Transverse colon (tissue), 4 donors: ENCODE measurements at regions not wholly inside any gene's neighbourhood (a gene's known extent, or its start where the extent isn't known, plus 50 kb on each side); places are given as distances from the start of the nearest gene placed in this dataset.

Source experiments
- DNase-seq: peaks from one replicate; pipeline ENCODE4 v3.0.0-alpha.2; 2019
- H3K27ac ChIP-seq, 4 donors: fragments of 200-600 bp; sonication (generic); 2 replicates each; pipeline ENCODE4 v1.5.1; 2016 to 2018; ENCODE audit warnings: inconsistent platforms in 4 of 4
- H3K27me3 ChIP-seq: fragments of 200-600 bp; sonication (generic); 2 replicates; pipeline ENCODE4 v1.5.1; 2017; ENCODE audit warnings: inconsistent platforms
- H3K36me3 ChIP-seq, 4 donors: fragments of 200-600 bp; sonication (generic); 2 replicates each; pipeline ENCODE4 v1.5.1; 2017 to 2019; ENCODE audit warnings: inconsistent platforms in 4 of 4
- H3K4me1 ChIP-seq, 4 donors: fragments of 200-600 bp; sonication (generic); 2 replicates each; pipeline ENCODE4 v1.5.1; 2017 to 2020; ENCODE audit warnings: inconsistent platforms in 4 of 4
- H3K4me3 ChIP-seq, 4 donors: fragments of 200-600 bp; sonication (generic); 1 replicate in 1 of 4; 2 replicates in 3 of 4; pipeline versions ENCODE4 v1.5.1 to v1.6.1; 2017 to 2019; ENCODE audit warnings: inconsistent platforms in 4 of 4
- H3K9me3 ChIP-seq, 2 donors: fragments of 200-600 bp; sonication (generic); 2 replicates each; pipeline ENCODE4 v1.5.1; 2017 to 2019; ENCODE audit warnings: inconsistent platforms in 2 of 2
- EP300 ChIP-seq: sonication (generic); formaldehyde crosslinking; IDR thresholded peaks from one replicate; pipeline ENCODE4 v1.6.1; 2017; ENCODE audit warnings: antibody characterized with exemption, low read depth
- POLR2A ChIP-seq: fragments of 450-650 bp; IDR thresholded peaks from one replicate; pipeline ENCODE4 v1.6.1; 2016; ENCODE audit warnings: antibody characterized with exemption, mild to moderate bottlenecking, moderate library complexity
- POLR2AphosphoS5 ChIP-seq, 3 donors: sonication (generic); formaldehyde crosslinking; IDR thresholded peaks; one replicate each; pipeline ENCODE4 v1.6.1; 2016; ENCODE audit warnings: antibody characterized with exemption in 3 of 3
- WGBS, 2 donors: methylation state at CpG; one replicate each; pipeline ENCODE4 v1.1.5; 2018; ENCODE audit warnings: low coverage in 1 of 2; 5-methylcytosine and 5-hydroxymethylcytosine counted together
- in situ Hi-C, 4 donors: fragments of 200-750 bp; cut with MboI; loops; one replicate each; pipeline versions ENCODE4 v1.15.0 to v1.15.1; 2017; ENCODE audit warnings: low sequenced_read_pairs in 3 of 4, low pct_ligation_motif_present in 1 of 4, low pct_unique_long_range_greater_than_20kb in 1 of 4
- intact Hi-C: fragments of 100-400 bp; cut with DNase I; formaldehyde crosslinking; loops from one replicate; pipeline ENCODE4 v1.15.1; 2023; ENCODE audit warnings: low total_unique reads
- TF ChIP-seq, protein P1 (sequence below), 5 experiments: fragments of 200-600 bp in 3 of 5; fragments of 450-650 bp in 2 of 5; sonication (generic) in 3 of 5; IDR thresholded peaks; 1 replicate in 2 of 5; 2 replicates in 3 of 5; pipeline ENCODE4 v1.5.1; 2016 to 2017; ENCODE audit warnings: antibody characterized with exemption in 5 of 5, inconsistent platforms in 3 of 5, mild to moderate bottlenecking in 2 of 5, moderate library complexity in 1 of 5

- TF ChIP-seq EP300 (no peak), POLR2A (no peak), POLR2AphosphoS5 (IDR thresholded peaks at IDR 0.05) (no peak)
- TF ChIP-seq, protein P1, sequence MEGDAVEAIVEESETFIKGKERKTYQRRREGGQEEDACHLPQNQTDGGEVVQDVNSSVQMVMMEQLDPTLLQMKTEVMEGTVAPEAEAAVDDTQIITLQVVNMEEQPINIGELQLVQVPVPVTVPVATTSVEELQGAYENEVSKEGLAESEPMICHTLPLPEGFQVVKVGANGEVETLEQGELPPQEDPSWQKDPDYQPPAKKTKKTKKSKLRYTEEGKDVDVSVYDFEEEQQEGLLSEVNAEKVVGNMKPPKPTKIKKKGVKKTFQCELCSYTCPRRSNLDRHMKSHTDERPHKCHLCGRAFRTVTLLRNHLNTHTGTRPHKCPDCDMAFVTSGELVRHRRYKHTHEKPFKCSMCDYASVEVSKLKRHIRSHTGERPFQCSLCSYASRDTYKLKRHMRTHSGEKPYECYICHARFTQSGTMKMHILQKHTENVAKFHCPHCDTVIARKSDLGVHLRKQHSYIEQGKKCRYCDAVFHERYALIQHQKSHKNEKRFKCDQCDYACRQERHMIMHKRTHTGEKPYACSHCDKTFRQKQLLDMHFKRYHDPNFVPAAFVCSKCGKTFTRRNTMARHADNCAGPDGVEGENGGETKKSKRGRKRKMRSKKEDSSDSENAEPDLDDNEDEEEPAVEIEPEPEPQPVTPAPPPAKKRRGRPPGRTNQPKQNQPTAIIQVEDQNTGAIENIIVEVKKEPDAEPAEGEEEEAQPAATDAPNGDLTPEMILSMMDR (IDR thresholded peaks at IDR 0.05): no peak
- Histone ChIP-seq H3K9me3 (no peaks in the 10 kb centered on the region), H3K27ac (no peak overlapping the region), H3K36me3 (no peaks in the 10 kb centered on the region), H3K4me1 (no peaks in the 10 kb centered on the region), H3K4me3 (no peak overlapping the region), H3K27me3 (peaks cover 27% of the 10 kb centered on the region)
- DNase-seq: no peak
- intact Hi-C loops: no loop called here
- 97% methylated on average over 5 of the region's 5 CpGs; no CpG with 5 or more reads in 1 of the 2 donors for WGBS, 2 donors
- in situ Hi-C loops: no loop called here
Measured at GRCh38 chr2:120523766-120524165, 177.8 kb downstream of the INHBB start.

GRCh38 chr2:120524174-120524573, 178.2 kb downstream of the INHBB start:
- H3K27me3 ChIP-seq: peaks cover 27% of the 10 kb centered on the region
- no peak overlapping the region for H3K27ac ChIP-seq
- H3K4me3 ChIP-seq: no peak overlapping the region
- H3K4me1 ChIP-seq: no peaks in the 10 kb centered on the region
- no peaks in the 10 kb centered on the region for H3K9me3 ChIP-seq
- no peak for TF ChIP-seq EP300
- no peak for TF ChIP-seq POLR2AphosphoS5 (IDR thresholded peaks at IDR 0.05)
- TF ChIP-seq POLR2A: no peak
- TF ChIP-seq, protein P1 (IDR thresholded peaks at IDR 0.05): no peak
- intact Hi-C loops: no loop called here
- H3K36me3 ChIP-seq: no peaks in the 10 kb centered on the region
- in situ Hi-C loops: no loop called here
- no peak for DNase-seq
- 91% methylated on average over 9 of the region's 9 CpGs; no CpG with 5 or more reads in 1 of the 2 donors for WGBS, 2 donors

- intact Hi-C loops: no loop called here
- DNase-seq: no peak
- Histone ChIP-seq H3K4me1 (no peaks in the 10 kb centered on the region), H3K9me3 (no peaks in the 10 kb centered on the region), H3K27me3 (peaks cover 27% of the 10 kb centered on the region), H3K27ac (no peak overlapping the region), H3K36me3 (no peaks in the 10 kb centered on the region), H3K4me3 (no peak overlapping the region)
- WGBS, 2 donors: 51 to 80% methylated on average over 1 to 18 of the region's 18 CpGs
- TF ChIP-seq, protein P1 (IDR thresholded peaks at IDR 0.05): no peak
- TF ChIP-seq EP300: no peak
- no peak for TF ChIP-seq POLR2AphosphoS5 (IDR thresholded peaks at IDR 0.05)
- TF ChIP-seq POLR2A: no peak
- in situ Hi-C loops: no loop called here
Measured at GRCh38 chr2:120525056-120526046, 179.4 kb downstream of the INHBB start.

GRCh38 chr2:120526047-120526562, 180.2 kb downstream of the INHBB start:
- Histone ChIP-seq H3K4me3 (no peak overlapping the region), H3K36me3 (no peaks in the 10 kb centered on the region), H3K27me3 (peaks cover 27% of the 10 kb centered on the region), H3K27ac (no peak overlapping the region), H3K4me1 (no peaks in the 10 kb centered on the region), H3K9me3 (no peaks in the 10 kb centered on the region)
- TF ChIP-seq, protein P1 (IDR thresholded peaks at IDR 0.05): no peak
- no peak for TF ChIP-seq EP300
- peak in 1 of 3 donors; percentile 14 for TF ChIP-seq POLR2AphosphoS5 (IDR thresholded peaks at IDR 0.05)
- intact Hi-C loops: no loop called here
- DNase-seq: no peak
- in situ Hi-C loops: no loop called here
- WGBS, 2 donors: 66% methylated on average over 15 of the region's 16 CpGs; no CpG with 5 or more reads in 1 of the 2 donors
